HG03565 (cell line): ENCODE measurements at regions not wholly inside any gene's neighbourhood (a gene's known extent, or its start where the extent isn't known, plus 50 kb on each side); places are given as distances from the start of the nearest gene placed in this dataset.

Experiments
- ATAC-seq: cut with Tn5 transposase; IDR thresholded peaks from one replicate; pipeline ENCODE4 v1.9.1; 2021; ENCODE audit warnings: mild to moderate bottlenecking, moderate library complexity; ENCODE audit not compliant: unreplicated experiment

- no peak for ATAC-seq
Observed at GRCh38 chr2:5985536-5986385, 293.6 kb downstream of the SOX11 start.

GRCh38 chr2:5986801-5987787, 294.9 kb downstream of the SOX11 start:
- no peak for ATAC-seq

GRCh38 chr2:5988120-5988519, 295.9 kb downstream of the SOX11 start:
- ATAC-seq, result no peak

GRCh38 chr2:5990086-5990485, 297.9 kb downstream of the SOX11 start:
- no peak for ATAC-seq

- ATAC-seq, result no peak
Observed at GRCh38 chr2:5991305-5991968, 299.3 kb downstream of the SOX11 start.

GRCh38 chr2:5995832-5996231, 303.6 kb downstream of the SOX11 start:
- ATAC-seq, result no peak

- no peak for ATAC-seq
Observed at GRCh38 chr2:6008186-6008585, 316.0 kb downstream of the SOX11 start.

GRCh38 chr2:6008726-6009125, 316.5 kb downstream of the SOX11 start:
- ATAC-seq, result no peak

- no peak for ATAC-seq
Observed at GRCh38 chr2:6010163-6010562, 318.0 kb downstream of the SOX11 start.

GRCh38 chr2:6011921-6012320, 319.7 kb downstream of the SOX11 start:
- ATAC-seq, result no peak

GRCh38 chr2:6017736-6018286, 325.6 kb downstream of the SOX11 start:
- no peak for ATAC-seq

- ATAC-seq, result no peak
Observed at GRCh38 chr2:6024229-6024628, 332.0 kb downstream of the SOX11 start.

- ATAC-seq, result no peak
Observed at GRCh38 chr2:6024784-6025183, 332.6 kb downstream of the SOX11 start.

GRCh38 chr2:6025391-6025790, 333.2 kb downstream of the SOX11 start:
- ATAC-seq, result no peak

GRCh38 chr2:6027066-6027465, 334.9 kb downstream of the SOX11 start:
- no peak for ATAC-seq

- ATAC-seq, result no peak
Observed at GRCh38 chr2:6031200-6031867, 339.1 kb downstream of the SOX11 start.

- no peak for ATAC-seq
Observed at GRCh38 chr2:6036211-6036610, 344.0 kb downstream of the SOX11 start.

- no peak for ATAC-seq
Observed at GRCh38 chr2:6043238-6043637, 351.1 kb downstream of the SOX11 start.

GRCh38 chr2:6052649-6053048, 360.5 kb downstream of the SOX11 start:
- no peak for ATAC-seq

GRCh38 chr2:6053743-6054142, 361.6 kb downstream of the SOX11 start:
- no peak for ATAC-seq
